ENCODE measurements at regions not wholly inside any gene's neighbourhood (a gene's known extent, or its start where the extent isn't known, plus 50 kb on each side); places are given as distances from the start of the nearest gene placed in this dataset.
"Not testable (repeated sequence)": the region's sequence is repeated elsewhere in the genome, so short reads cannot be mapped to it uniquely, and the experiment has no call there.

- DNase-seq: no peak
Measured at GRCh38 chr6:27592481-27593199, 119.7 kb upstream of the ZNF184 start.

GRCh38 chr6:27591699-27592480 lies 119.0 kb upstream of the ZNF184 start:
- no peak for DNase-seq

- not testable (repeated sequence) for DNase-seq
Measured at GRCh38 chr6:27585316-27585715, 112.4 kb upstream of the ZNF184 start.

- no peak for DNase-seq
Measured at GRCh38 chr6:27584326-27584725, 111.4 kb upstream of the ZNF184 start.

- peak in 1 of 2 donors; percentile 39 for DNase-seq
Measured at GRCh38 chr6:27582928-27583725, 110.2 kb upstream of the ZNF184 start.

GRCh38 chr6:27579973-27580372 lies 107.1 kb upstream of the ZNF184 start:
- DNase-seq: no peak

GRCh38 chr6:27577922-27578321 lies 105.0 kb upstream of the ZNF184 start:
- DNase-seq: no peak

- no peak for DNase-seq
Measured at GRCh38 chr6:27575594-27576361, 102.9 kb upstream of the ZNF184 start.

GRCh38 chr6:27568226-27568897 lies 95.5 kb upstream of the ZNF184 start:
- DNase-seq: no peak

- no peak for DNase-seq
Measured at GRCh38 chr6:27565839-27566779, 93.2 kb upstream of the ZNF184 start.

- DNase-seq: no peak
Measured at GRCh38 chr6:27562027-27562410, 89.1 kb upstream of the ZNF184 start.

GRCh38 chr6:27558028-27558724 lies 85.3 kb upstream of the ZNF184 start:
- no peak for DNase-seq

GRCh38 chr6:27556406-27556805 lies 83.5 kb upstream of the ZNF184 start:
- no peak for DNase-seq

- DNase-seq: no peak
Measured at GRCh38 chr6:27553123-27553904, 80.4 kb upstream of the ZNF184 start.

GRCh38 chr6:27551607-27552006 lies 78.7 kb upstream of the ZNF184 start:
- DNase-seq: no peak

GRCh38 chr6:27550692-27551091 lies 77.8 kb upstream of the ZNF184 start:
- DNase-seq: no peak

- DNase-seq: not testable (repeated sequence)
Measured at GRCh38 chr6:27549241-27549598, 76.3 kb upstream of the ZNF184 start.

All from right lung (tissue), 2 donors.